ENCODE measurements at regions not wholly inside any gene's neighbourhood (a gene's known extent, or its start where the extent isn't known, plus 50 kb on each side); places are given as distances from the start of the nearest gene placed in this dataset.

DNA sequence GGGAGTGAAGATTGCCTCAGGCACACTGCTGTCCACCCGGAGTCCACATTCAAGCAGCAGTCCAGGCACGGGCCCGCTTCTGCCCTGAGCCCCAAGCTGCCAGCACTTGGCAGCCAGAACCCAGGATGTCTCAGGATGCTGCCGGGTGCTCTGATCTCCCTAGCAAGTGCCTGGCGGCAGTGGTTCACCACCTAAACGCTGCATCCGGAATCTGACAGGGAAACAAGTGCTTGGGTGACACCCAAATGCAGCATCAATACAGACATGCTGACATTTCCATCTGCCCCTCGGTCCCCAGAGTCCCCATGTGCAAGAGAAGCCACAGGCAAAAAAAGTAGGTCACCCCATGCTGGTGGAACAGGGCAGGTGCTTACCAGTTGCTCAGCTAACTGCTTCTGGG, 197.1 kb upstream of the RPL38 start:
- Histone ChIP-seq H4K20me1 (ENCODE audit: insufficient read depth) (no peaks in the 10 kb centered on the region), H3K9me2 (ENCODE audit: insufficient read depth, low read length) (no peaks in the 10 kb centered on the region), H3K4me3 (ENCODE audit: low read length) (no peak overlapping the region), H3K27me3 (ENCODE audit: insufficient read depth, low read depth, low read length) (no peaks in the 10 kb centered on the region), H3K9me3 (ENCODE audit: low read length) (no peaks in the 10 kb centered on the region), H3K4me2 (ENCODE audit: low read length) (no peak overlapping the region), H3K79me2 (replicated peaks; ENCODE audit: insufficient read depth, low read length) (no peaks in the 10 kb centered on the region), H3F3A (ENCODE audit: insufficient read depth, low read length, poor library complexity, severe bottlenecking) (no peaks in the 10 kb centered on the region), H3K27ac (ENCODE audit: low read length) (no peak overlapping the region), H3K9ac (ENCODE audit: low read length) (no peak overlapping the region), H2AFZ (ENCODE audit: low read depth, low read length) (no peak overlapping the region), H3K36me3 (ENCODE audit: insufficient read depth, low read length) (no peaks in the 10 kb centered on the region)
- no peak for TF ChIP-seq POLR2AphosphoS5 (IDR thresholded peaks at IDR 0.05)
- TF ChIP-seq, protein P1, sequence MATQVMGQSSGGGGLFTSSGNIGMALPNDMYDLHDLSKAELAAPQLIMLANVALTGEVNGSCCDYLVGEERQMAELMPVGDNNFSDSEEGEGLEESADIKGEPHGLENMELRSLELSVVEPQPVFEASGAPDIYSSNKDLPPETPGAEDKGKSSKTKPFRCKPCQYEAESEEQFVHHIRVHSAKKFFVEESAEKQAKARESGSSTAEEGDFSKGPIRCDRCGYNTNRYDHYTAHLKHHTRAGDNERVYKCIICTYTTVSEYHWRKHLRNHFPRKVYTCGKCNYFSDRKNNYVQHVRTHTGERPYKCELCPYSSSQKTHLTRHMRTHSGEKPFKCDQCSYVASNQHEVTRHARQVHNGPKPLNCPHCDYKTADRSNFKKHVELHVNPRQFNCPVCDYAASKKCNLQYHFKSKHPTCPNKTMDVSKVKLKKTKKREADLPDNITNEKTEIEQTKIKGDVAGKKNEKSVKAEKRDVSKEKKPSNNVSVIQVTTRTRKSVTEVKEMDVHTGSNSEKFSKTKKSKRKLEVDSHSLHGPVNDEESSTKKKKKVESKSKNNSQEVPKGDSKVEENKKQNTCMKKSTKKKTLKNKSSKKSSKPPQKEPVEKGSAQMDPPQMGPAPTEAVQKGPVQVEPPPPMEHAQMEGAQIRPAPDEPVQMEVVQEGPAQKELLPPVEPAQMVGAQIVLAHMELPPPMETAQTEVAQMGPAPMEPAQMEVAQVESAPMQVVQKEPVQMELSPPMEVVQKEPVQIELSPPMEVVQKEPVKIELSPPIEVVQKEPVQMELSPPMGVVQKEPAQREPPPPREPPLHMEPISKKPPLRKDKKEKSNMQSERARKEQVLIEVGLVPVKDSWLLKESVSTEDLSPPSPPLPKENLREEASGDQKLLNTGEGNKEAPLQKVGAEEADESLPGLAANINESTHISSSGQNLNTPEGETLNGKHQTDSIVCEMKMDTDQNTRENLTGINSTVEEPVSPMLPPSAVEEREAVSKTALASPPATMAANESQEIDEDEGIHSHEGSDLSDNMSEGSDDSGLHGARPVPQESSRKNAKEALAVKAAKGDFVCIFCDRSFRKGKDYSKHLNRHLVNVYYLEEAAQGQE (IDR thresholded peaks at IDR 0.05; ENCODE audit: borderline replicate concordance): no peak
- TF ChIP-seq SMC3 (conservative IDR thresholded peaks at IDR 0.05; ENCODE audit: poor library complexity): no peak
- no peak for TF ChIP-seq RAD21 (conservative IDR thresholded peaks at IDR 0.05)
- no peak for TF ChIP-seq EZH2 (IDR thresholded peaks at IDR 0.05; ENCODE audit: borderline replicate concordance, insufficient read depth, low read length, poor library complexity, severe bottlenecking)
- no peak for TF ChIP-seq MXI1 (conservative IDR thresholded peaks at IDR 0.05; ENCODE audit: poor library complexity, severe bottlenecking)
- TF ChIP-seq EP300 (conservative IDR thresholded peaks at IDR 0.05; ENCODE audit: poor library complexity, severe bottlenecking): no peak

DNA sequence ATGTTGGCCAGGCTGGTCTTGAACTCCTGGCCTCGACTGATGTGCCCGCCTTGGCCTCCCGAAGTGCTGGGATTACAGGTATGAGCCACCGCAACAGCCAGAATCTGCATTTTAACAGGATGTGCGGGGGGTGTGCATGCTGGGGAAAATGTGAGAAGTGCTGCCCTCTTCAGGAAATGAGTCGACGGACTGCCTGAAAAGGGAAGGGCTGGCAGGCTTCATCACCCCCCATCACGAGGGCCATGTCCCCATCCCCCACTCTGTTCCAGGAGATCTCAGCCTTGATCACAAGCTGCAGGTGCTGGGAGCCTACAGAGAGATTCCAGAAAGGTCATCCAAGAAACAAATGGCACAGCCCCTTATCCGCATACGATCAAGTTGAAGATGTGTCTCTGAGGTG, 195.3 kb upstream of the RPL38 start:
- Histone ChIP-seq H3K4me3 (ENCODE audit: low read length) (no peak overlapping the region), H3K9ac (ENCODE audit: low read length) (no peak overlapping the region), H3K27ac (ENCODE audit: low read length) (no peak overlapping the region), H2AFZ (ENCODE audit: low read depth, low read length) (no peak overlapping the region), H3K9me3 (ENCODE audit: low read length) (no peaks in the 10 kb centered on the region), H3K4me2 (ENCODE audit: low read length) (no peak overlapping the region), H3K36me3 (ENCODE audit: insufficient read depth, low read length) (no peaks in the 10 kb centered on the region), H3F3A (ENCODE audit: insufficient read depth, low read length, poor library complexity, severe bottlenecking) (no peaks in the 10 kb centered on the region), H3K27me3 (ENCODE audit: insufficient read depth, low read depth, low read length) (no peaks in the 10 kb centered on the region), H4K20me1 (ENCODE audit: insufficient read depth) (no peaks in the 10 kb centered on the region), H3K79me2 (replicated peaks; ENCODE audit: insufficient read depth, low read length) (no peaks in the 10 kb centered on the region), H3K9me2 (ENCODE audit: insufficient read depth, low read length) (no peaks in the 10 kb centered on the region)
- TF ChIP-seq, protein P2, sequence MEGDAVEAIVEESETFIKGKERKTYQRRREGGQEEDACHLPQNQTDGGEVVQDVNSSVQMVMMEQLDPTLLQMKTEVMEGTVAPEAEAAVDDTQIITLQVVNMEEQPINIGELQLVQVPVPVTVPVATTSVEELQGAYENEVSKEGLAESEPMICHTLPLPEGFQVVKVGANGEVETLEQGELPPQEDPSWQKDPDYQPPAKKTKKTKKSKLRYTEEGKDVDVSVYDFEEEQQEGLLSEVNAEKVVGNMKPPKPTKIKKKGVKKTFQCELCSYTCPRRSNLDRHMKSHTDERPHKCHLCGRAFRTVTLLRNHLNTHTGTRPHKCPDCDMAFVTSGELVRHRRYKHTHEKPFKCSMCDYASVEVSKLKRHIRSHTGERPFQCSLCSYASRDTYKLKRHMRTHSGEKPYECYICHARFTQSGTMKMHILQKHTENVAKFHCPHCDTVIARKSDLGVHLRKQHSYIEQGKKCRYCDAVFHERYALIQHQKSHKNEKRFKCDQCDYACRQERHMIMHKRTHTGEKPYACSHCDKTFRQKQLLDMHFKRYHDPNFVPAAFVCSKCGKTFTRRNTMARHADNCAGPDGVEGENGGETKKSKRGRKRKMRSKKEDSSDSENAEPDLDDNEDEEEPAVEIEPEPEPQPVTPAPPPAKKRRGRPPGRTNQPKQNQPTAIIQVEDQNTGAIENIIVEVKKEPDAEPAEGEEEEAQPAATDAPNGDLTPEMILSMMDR (IDR thresholded peaks at IDR 0.05; ENCODE audit: poor library complexity, severe bottlenecking): no peak
- TF ChIP-seq EZH2 (IDR thresholded peaks at IDR 0.05; ENCODE audit: borderline replicate concordance, insufficient read depth, low read length, poor library complexity, severe bottlenecking) (no peak), SMC3 (conservative IDR thresholded peaks at IDR 0.05; ENCODE audit: poor library complexity) (no peak), MXI1 (conservative IDR thresholded peaks at IDR 0.05; ENCODE audit: poor library complexity, severe bottlenecking) (no peak), TAF1 (IDR thresholded peaks at IDR 0.05; ENCODE audit: low read depth) (no peak), RAD21 (conservative IDR thresholded peaks at IDR 0.05) (no peak), EP300 (conservative IDR thresholded peaks at IDR 0.05; ENCODE audit: poor library complexity, severe bottlenecking) (no peak), POLR2AphosphoS5 (IDR thresholded peaks at IDR 0.05) (no peak)
- TF ChIP-seq, protein P1 (IDR thresholded peaks at IDR 0.05; ENCODE audit: borderline replicate concordance): no peak

Measured in neural cell (in vitro differentiated cells).